Lower leg skin (tissue), 3 donors: ENCODE measurements at regions not wholly inside any gene's neighbourhood (a gene's known extent, or its start where the extent isn't known, plus 50 kb on each side); places are given as distances from the start of the nearest gene placed in this dataset.

Experiments used
- POLR2A ChIP-seq, 2 donors: fragments of 450-650 bp; IDR thresholded peaks; one replicate each; pipeline ENCODE4 v1.6.1; 2016 to 2017; ENCODE audit warnings: antibody characterized with exemption in 2 of 2, mild to moderate bottlenecking in 1 of 2, moderate library complexity in 1 of 2
- TF ChIP-seq, protein P1 (sequence below), 3 donors: fragments of 450-650 bp; IDR thresholded peaks; one replicate each; pipeline ENCODE4 v1.5.1; 2016; ENCODE audit warnings: antibody characterized with exemption in 3 of 3, mild to moderate bottlenecking in 3 of 3, moderate library complexity in 2 of 3

DNA sequence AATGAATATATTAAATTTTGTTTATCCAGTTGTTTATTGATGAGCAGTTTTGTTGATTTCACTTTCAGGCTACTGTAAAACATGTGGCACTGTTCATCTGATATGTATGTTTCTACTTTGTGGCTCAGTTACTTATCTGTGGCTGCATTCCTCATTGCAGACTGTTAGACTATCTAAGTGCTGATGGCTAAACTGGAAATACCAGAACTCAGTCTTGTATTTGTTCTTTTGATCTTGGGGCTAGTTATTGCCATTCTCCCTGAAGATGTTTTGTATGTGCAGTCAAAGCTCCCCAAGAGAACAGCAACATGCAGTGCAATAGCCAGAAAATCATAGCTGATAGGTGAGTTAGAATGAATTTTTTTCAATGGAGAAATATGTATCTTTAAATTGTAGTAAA is 162.2 kb downstream of the GADD45G start:
- TF ChIP-seq, protein P1, sequence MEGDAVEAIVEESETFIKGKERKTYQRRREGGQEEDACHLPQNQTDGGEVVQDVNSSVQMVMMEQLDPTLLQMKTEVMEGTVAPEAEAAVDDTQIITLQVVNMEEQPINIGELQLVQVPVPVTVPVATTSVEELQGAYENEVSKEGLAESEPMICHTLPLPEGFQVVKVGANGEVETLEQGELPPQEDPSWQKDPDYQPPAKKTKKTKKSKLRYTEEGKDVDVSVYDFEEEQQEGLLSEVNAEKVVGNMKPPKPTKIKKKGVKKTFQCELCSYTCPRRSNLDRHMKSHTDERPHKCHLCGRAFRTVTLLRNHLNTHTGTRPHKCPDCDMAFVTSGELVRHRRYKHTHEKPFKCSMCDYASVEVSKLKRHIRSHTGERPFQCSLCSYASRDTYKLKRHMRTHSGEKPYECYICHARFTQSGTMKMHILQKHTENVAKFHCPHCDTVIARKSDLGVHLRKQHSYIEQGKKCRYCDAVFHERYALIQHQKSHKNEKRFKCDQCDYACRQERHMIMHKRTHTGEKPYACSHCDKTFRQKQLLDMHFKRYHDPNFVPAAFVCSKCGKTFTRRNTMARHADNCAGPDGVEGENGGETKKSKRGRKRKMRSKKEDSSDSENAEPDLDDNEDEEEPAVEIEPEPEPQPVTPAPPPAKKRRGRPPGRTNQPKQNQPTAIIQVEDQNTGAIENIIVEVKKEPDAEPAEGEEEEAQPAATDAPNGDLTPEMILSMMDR (IDR thresholded peaks at IDR 0.05), result no peak
- no peak for TF ChIP-seq POLR2A (IDR thresholded peaks at IDR 0.05)
